ENCODE measurements at regions not wholly inside any gene's neighbourhood (a gene's known extent, or its start where the extent isn't known, plus 50 kb on each side); places are given as distances from the start of the nearest gene placed in this dataset.
"Not testable (repeated sequence)": the region's sequence is repeated elsewhere in the genome, so short reads cannot be mapped to it uniquely, and the experiment has no call there.

GRCh38 chr14:106315436-106315835 lies 789.1 kb downstream of the TMEM121 start:
- DNase-seq: no peak

- no peak for DNase-seq
These were observed 791.2 kb downstream of the TMEM121 start for GRCh38 chr14:106317593-106317992.

DNA sequence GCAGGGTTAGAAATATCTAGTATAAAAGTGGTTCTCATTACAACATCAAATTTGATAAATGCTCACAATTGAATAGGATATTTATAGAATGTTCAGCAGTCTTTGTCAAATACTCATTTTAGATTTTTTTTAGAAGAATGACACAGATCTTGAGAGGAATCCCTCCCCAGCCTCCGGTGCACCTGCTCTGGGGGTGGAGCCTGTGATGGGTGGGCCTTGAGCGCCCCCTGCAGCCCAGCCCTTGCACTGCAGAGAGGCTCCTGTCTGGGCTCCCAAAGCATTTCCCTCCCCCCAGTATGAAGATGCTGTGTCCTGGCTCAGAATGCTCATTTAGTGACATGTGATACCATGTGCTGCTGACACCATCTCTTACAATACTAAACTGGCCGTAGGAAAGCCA lies 792.3 kb downstream of the TMEM121 start:
- DNase-seq: no peak

DNA sequence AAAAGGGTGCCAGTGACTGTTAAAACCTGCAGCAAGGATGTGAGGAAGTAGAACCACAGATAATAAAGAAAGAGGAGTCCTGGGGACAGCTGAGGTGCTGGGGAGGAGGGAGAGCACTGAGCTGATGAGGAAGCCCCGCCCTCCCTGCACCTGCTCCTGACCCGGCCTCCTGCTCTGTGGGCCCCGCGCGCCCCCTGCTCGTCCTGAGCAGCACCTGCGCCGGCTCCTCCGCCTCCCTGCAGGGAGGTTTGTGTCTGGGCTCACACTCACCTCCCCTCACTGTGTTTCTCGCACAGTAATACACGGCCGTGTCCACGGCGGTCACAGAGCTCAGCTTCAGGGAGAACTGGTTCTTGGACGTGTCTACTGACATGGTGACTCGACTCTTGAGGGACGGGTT lies 797.6 kb downstream of the TMEM121 start:
- DNase-seq: not testable (repeated sequence)

GRCh38 chr14:106327234-106327633 lies 800.9 kb downstream of the TMEM121 start:
- no peak for DNase-seq

GRCh38 chr14:106327702-106328353 lies 801.4 kb downstream of the TMEM121 start:
- DNase-seq: not testable (repeated sequence)

GRCh38 chr14:106329243-106329642 lies 802.9 kb downstream of the TMEM121 start:
- DNase-seq: not testable (repeated sequence)

DNA sequence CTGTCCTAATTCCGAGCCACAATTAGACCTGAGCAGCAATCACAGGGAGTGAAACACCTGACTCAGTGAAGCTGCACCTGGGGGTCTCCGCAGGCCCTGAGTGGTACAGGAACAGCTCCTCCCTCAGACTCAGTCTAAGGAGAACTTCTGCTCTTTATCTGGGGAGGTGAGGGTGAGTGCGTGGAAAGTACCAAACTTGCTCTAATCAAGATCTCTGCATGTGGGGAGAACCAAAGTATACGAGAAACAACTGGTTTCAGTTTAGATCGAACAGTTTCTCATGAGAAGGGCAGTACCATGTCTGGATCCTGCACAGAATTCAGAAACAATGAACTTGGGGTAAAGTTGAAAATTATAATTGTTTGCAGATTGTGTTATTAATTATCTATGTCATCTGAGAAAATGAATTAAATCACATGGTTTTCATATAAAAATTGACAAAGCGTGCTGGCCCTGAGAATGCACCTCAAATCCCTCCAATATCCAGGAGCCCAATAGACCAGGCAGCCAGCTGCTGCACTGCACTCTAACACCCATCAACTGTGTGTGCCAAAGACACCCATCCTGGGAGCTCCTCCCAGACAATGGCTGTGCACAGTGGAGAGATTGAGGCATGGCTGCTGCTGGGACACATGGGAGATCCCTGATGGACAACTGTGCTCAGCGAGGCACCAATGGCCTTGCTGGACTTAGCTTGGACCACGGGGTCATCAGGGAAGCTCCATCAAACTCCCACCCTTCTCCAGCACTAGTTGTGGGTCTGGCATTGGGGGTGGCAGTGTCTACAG lies 803.8 kb downstream of the TMEM121 start:
- DNase-seq: not testable (repeated sequence)

DNA sequence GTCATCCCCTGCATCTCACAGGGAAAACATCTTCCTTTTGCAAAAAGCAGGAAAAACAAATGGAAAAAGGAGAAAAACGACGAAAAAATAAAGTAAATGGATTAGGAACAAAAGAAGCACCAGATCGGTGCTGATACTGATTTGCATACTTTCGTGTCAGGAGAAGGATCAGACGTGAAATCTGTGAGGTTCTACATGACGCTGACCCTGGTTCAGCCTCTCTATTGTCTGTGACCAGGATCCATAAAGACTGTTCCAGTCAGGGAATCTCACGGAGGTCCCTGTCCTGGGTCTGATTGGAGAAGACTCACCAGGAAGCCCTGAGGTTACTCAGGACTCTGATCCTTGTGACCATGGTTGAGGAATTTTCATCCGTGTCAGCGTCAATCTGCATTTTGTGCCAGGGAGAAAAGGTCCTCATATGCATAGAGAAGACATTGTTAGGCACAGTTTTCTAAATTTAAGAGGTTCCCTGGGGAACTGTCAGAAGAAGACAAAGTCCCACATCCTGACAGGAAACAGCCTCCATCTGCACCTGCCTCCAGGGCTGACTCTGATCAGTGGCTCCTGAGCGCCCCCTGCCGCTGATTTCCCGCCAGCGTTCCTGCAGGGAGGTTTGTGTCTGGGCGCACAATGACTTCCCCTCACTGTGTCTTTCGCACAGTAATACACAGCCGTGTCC lies 808.2 kb downstream of the TMEM121 start:
- DNase-seq: not testable (repeated sequence)

DNA sequence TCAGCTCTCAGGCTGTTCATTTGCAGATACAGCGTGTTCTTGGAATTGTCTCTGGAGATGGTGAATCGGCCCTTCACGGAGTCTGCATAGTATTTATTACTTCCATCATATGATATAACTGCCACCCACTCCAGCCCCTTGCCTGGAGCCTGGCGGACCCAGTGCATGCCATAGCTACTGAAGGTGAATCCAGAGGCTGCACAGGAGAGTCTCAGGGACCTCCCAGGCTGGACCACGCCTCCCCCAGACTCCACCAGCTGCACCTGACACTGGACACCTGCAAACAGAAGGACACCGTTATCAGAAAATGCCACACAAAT lies 808.7 kb downstream of the TMEM121 start:
- not testable (repeated sequence) for DNase-seq

- DNase-seq: not testable (repeated sequence)
These were observed 812.4 kb downstream of the TMEM121 start for GRCh38 chr14:106338775-106339174.

GRCh38 chr14:106340658-106341057 lies 814.3 kb downstream of the TMEM121 start:
- not testable (repeated sequence) for DNase-seq

- DNase-seq: not testable (repeated sequence)
These were observed 814.8 kb downstream of the TMEM121 start for GRCh38 chr14:106341161-106341560.

GRCh38 chr14:106343626-106344025 lies 817.2 kb downstream of the TMEM121 start:
- DNase-seq: no peak

DNA sequence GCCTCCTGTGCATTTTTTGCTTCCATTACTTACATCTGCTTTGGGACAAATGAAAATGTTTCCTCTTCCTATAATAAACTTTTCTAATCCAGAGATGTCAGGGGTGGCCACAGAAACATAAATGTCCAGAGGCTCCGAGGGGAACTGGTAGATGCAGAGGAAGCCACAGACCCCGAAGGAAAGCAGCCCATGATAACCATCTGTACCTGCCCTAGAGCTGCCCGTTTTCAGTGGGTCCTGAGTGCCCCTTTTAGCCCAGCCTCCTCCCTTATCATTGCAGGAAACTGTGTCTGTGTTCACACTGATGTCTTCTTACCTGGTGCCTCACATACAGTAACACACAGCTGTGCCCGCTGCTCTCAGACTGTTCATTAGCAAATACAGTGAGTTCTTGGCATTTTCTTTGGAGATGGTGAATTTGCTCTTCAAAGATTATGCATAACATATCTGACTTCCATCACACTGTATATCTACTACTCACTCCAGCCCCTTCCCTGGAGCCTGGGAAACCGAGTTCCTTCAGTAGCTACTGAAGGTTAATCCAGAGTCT lies 817.8 kb downstream of the TMEM121 start:
- DNase-seq: not testable (repeated sequence)

- DNase-seq: not testable (repeated sequence)
These were observed 818.6 kb downstream of the TMEM121 start for GRCh38 chr14:106344791-106345479.

DNA sequence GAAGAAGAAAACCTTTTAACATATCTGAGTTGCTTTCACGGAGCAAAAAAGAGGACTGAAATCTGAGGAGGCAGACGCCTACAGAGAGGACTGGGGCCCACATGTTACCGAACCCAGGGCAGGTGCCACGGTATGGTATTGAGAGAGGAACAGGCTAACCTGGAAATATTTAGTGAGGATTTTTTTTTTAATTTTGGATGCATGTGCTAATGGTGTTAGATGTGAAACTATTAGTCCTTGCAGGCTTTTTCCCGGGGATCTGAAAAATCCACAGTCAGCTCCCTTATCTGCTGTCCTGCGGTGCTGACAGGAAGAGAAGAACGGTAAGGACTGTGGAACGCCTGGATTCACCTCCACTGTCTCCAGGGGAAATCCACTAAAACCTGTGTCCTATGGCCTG lies 819.7 kb downstream of the TMEM121 start:
- no peak for DNase-seq

DNA sequence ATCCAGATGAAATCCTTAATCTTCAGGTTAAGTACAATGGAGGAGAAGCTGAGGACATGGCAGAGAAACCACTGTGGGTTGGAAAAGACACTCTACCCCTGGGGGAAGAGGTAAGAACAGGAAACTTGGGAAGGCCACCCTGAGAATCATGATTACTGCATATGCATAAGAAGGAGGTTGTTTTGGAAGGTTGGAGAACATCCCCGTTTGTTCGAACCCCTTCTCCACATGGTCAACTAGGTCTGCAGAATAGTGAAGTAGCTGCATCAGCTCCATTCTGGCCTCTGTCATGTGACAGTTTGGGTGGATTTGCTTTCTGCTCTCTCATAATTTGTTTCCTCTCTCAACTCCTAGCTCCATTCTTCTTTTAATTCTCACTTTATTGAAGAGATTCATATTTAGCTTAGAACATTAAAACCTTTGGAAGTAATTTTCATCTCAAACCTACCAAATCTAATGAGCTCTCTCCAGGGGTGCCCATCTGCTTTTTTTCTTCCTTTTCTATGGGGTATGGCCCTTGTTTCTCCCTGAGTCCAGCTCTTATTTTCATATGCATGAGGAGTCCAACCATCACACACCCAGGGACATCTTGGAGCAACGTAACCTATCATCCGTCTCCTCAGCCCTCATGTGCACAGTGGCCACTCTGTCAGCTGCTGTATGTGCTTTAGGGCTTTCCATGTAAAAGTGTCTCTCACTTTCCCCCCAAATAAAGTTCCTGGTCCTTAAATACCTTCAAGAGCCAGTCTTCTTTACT lies 820.3 kb downstream of the TMEM121 start:
- DNase-seq: no peak

DNA sequence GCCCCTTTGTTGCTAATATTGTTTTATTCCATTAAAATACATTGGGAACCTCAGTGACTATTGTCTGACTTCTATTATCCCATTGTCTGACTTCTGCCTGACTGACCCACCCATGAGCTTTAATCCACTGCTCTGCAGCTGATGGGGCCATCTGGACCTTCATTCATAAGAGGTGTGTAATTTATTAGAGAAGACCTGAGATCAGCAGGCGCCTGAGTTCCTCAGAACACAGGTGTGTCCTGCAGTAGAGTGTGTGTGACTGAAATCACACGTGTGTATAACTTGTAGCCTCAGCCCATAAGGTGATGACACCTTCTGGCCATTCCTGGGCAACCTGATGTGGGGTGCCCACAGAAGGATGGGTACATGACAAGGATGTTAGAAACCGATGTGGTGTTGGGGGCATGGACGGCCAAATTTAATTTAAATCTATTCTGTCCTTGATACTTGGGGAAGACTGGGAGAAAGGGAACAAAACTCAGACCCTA lies 821.0 kb downstream of the TMEM121 start:
- no peak for DNase-seq

DNA sequence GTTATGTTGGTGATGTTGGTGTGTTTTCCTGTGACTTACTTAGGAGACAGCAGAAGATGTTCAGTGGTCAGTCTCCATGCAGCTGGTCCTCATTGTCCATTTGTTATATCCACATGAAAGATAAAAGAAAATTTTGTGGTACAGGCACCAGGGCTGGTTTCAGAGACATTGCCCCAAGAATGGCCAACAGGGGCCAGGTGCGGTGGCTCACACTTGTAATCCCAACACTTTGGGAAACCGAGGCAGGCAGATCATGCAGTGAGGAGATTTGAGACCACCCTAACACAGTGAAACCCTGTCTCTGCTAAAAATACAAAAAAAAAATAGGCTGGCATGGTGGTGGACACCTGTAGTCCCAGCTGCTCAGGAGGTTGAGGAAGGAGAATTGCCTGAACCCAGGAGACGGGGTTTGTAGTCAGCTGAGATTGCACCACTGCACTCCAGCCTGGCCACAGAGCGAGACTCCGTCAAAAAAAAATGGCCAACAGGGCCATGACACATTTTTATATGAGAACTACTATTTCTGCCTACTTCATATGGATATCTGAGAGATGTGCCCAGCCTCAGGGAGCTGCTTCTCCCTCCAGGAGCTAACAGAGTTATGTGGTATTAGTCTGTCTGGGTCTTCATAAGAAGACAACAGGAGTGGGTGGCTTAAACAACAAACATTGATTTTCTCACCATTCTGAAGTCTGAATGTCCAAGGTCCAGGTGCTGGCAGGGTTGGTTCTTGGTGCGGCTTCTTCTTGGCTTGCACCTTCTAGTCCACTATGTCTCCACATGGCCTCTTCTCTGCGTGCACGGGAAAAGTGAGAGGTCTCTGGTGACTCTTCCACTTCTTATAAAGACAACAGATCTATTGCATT lies 821.7 kb downstream of the TMEM121 start:
- no peak for DNase-seq

Data from NCI-H524 treated with DMSO at 0.1 percent for 48 hours (cell line).